Heart left ventricle (tissue), 16 donors: ENCODE measurements at regions not wholly inside any gene's neighbourhood (a gene's known extent, or its start where the extent isn't known, plus 50 kb on each side); places are given as distances from the start of the nearest gene placed in this dataset.

ENCODE experiments used
- ATAC-seq, 4 donors: fragments of 200-7000 bp; cut with Tn5 transposase; one replicate each; pipeline ENCODE4 v1.9.1; 2020 to 2022; ENCODE audit warnings: moderate library complexity in 4 of 4, mild to moderate bottlenecking in 3 of 4, moderate number of reproducible peaks in 1 of 4
- DNase-seq, 5 donors: peaks; one replicate each; pipeline ENCODE4 v3.0.0-alpha.2; 2020
- H3K27ac ChIP-seq, 12 donors: fragments of 200-600 bp; sonication (generic) in 4 of 12; one replicate each; pipeline versions ENCODE4 v1.5.0 to v1.8.0; 2016 to 2022; ENCODE audit warnings: mild to moderate bottlenecking in 2 of 12
- H3K27me3 ChIP-seq, 9 donors: fragments of 200-600 bp; sonication (generic) in 2 of 9; one replicate each; pipeline versions ENCODE4 v1.5.1 to v1.8.0; 2016 to 2022; ENCODE audit warnings: mild to moderate bottlenecking in 3 of 9
- H3K36me3 ChIP-seq, 9 donors: fragments of 200-600 bp; sonication (generic) in 2 of 9; one replicate each; pipeline versions ENCODE4 v1.5.0 to v1.8.0; 2018 to 2022; ENCODE audit warnings: mild to moderate bottlenecking in 2 of 9
- H3K4me1 ChIP-seq, 12 donors: fragments of 200-600 bp; sonication (generic) in 4 of 12; one replicate each; pipeline versions ENCODE4 v1.5.0 to v1.8.0; 2016 to 2022; ENCODE audit warnings: mild to moderate bottlenecking in 3 of 12
- H3K4me3 ChIP-seq, 12 donors: fragments of 200-600 bp; sonication (generic) in 4 of 12; one replicate each; pipeline versions ENCODE4 v1.5.0 to v1.8.0; 2017 to 2022; ENCODE audit warnings: mild to moderate bottlenecking in 9 of 12, moderate library complexity in 4 of 12
- H3K9me3 ChIP-seq, 12 donors: fragments of 200-600 bp; sonication (generic) in 4 of 12; one replicate each; pipeline versions ENCODE4 v1.5.0 to v1.8.0; 2016 to 2022; ENCODE audit warnings: mild to moderate bottlenecking in 1 of 12
- CTCF ChIP-seq, 12 donors: fragments of 200-600 bp; sonication (generic) in 4 of 12; IDR thresholded peaks; one replicate each; pipeline versions ENCODE4 v1.5.0 to v1.8.0; 2018 to 2022; ENCODE audit warnings: antibody characterized with exemption in 12 of 12, mild to moderate bottlenecking in 5 of 12
- POLR2A ChIP-seq, 2 donors: fragments of 450-650 bp; IDR thresholded peaks; one replicate each; pipeline ENCODE4 v1.6.1; 2017; ENCODE audit warnings: antibody characterized with exemption in 2 of 2, mild to moderate bottlenecking in 2 of 2, moderate library complexity in 2 of 2
- whole genome bisulfite sequencing, 4 donors: extraction: QIAGEN DNeasy Blood & Tissue Kit in 2 of 4; methylation state at CpG; one replicate each; pipeline versions ENCODE4 v1.1.5 to v1.1.7; 2013 to 2018; 5-methylcytosine and 5-hydroxymethylcytosine counted together
- intact Hi-C, 10 donors: fragments of 100-400 bp; cut with DNase I; formaldehyde crosslinking; loops; one replicate each; pipeline versions ENCODE4 v1.11.1 to v1.14.2; 2022
- donor health status: ischemic (EF 13 %, LVEDD 7.1; RV severe dilation, severe dysfunction).
- donor health status: healthy with polysubstance abuse.
- donor health status: DM: no; HTN: yes; CAD: no.
- donor health status: DM: no; HTN: no; CAD: no.
- donor health status: ischemic (EF 25% LVEDD 6.9; RV normal size, moderate dysfunction).
- donor health status: ischemic (EF 25% LVEDD 5.7; RV mildly dilated, moderate dysfunction).
- donor health status: healthy.
- donor health status: DM: yes; HTN: yes; CAD: no.
- donor health status: ischemic (EF 35%, LVEDD 5.7; RV mildly dilated, moderate dysfunction).
- donor health status: nonischemic (EF 11% LVEDD 7.7; RV severe dilation, severe dysfunction).
- donor health status: DM: yes; HTN: yes; CAD: no.
- donor health status: PGD.
- donor health status: ischemic (EF 29% LVEDD 5.4; RV normal size, mild dysfunction).
- donor health status: nonischemic (EF 23%, LVEDD 6.1; RV moderate dilation, normal function).

GRCh38 chr2:106311041-106311370 lies 116.9 kb upstream of the UXS1 start:
- WGBS, 4 donors: 89 to 96% (median 94%) methylated on average over 5 of the region's 5 CpGs
- no peak for ATAC-seq
- intact Hi-C loops: no loop called here

DNA sequence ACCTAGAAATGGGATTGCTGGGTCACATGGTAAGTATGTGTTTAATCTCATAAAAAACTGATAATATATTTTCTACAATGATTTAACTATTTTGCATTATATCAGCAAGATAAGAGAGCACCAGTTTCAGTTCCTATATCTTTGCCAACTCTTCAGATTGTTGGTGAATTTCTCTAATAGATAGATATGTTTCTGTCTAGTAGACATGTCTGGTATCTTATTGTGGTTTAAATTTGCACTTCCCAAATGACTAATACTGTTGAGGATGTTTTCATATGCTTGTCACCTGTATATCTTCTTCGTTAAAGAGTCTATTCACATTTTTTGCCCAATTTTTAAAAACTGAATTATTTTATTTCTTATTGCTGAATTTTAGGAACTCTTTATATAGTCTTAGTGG lies 113.8 kb upstream of the UXS1 start:
- H3K27ac ChIP-seq: no peak overlapping the region
- H3K27me3 ChIP-seq: no peaks in the 10 kb centered on the region
- H3K36me3 ChIP-seq: no peaks in the 10 kb centered on the region
- intact Hi-C loops: no loop called here
- TF ChIP-seq POLR2A (IDR thresholded peaks at IDR 0.05) (no peak), CTCF (IDR thresholded peaks at IDR 0.05) (no peak)
- no peak overlapping the region for H3K4me3 ChIP-seq
- 74 to 88% (median 77%) methylated on average over 1 of the region's 1 CpG for WGBS, 4 donors
- H3K4me1 ChIP-seq: no peaks in the 10 kb centered on the region
- H3K9me3 ChIP-seq: no peaks in the 10 kb centered on the region
- no peak for DNase-seq
- ATAC-seq: no peak

More at GRCh38 chr2:106311041-106311370, 116.9 kb upstream of the UXS1 start:
- DNase-seq: no peak
- Histone ChIP-seq H3K36me3 (no peaks in the 10 kb centered on the region), H3K4me1 (no peaks in the 10 kb centered on the region), H3K27me3 (no peaks in the 10 kb centered on the region), H3K27ac (no peak overlapping the region), H3K4me3 (no peak overlapping the region), H3K9me3 (no peaks in the 10 kb centered on the region)
- no peak for TF ChIP-seq POLR2A (IDR thresholded peaks at IDR 0.05)
- TF ChIP-seq CTCF (IDR thresholded peaks at IDR 0.05): no peak

DNA sequence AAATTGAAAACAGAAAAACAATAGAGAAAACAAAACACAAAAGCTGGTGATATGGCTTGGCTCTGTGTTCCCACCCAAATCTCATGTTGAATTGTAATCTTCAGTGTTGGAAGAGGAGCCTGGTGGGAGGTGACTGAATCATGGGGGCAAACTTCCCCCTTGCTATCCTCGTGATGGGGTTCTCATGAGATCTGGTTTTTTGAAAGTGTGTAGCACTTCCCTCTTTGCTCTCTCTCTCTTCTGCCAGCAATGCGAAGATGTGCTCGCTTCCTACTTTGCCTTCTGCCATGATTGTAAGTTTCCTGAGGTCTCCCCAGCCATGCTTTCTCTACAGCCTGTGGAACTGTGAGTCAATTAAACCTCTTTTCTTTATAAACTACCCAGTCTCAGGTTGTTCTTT lies 112.3 kb upstream of the UXS1 start:
- DNase-seq (no peak), ATAC-seq (no peak)
- WGBS, 4 donors: 68 to 81% (median 74%) methylated on average over 3 of the region's 3 CpGs
- Histone ChIP-seq H3K4me1 (no peaks in the 10 kb centered on the region), H3K9me3 (no peaks in the 10 kb centered on the region), H3K27ac (no peak overlapping the region), H3K27me3 (no peaks in the 10 kb centered on the region), H3K36me3 (no peaks in the 10 kb centered on the region), H3K4me3 (no peak overlapping the region)
- intact Hi-C loops: no loop called here
- TF ChIP-seq POLR2A (IDR thresholded peaks at IDR 0.05): no peak
- TF ChIP-seq CTCF (IDR thresholded peaks at IDR 0.05): no peak

- DNase-seq: no peak
- Histone ChIP-seq H3K27ac (no peak overlapping the region), H3K27me3 (no peaks in the 10 kb centered on the region), H3K4me3 (no peak overlapping the region), H3K36me3 (no peaks in the 10 kb centered on the region), H3K9me3 (no peaks in the 10 kb centered on the region), H3K4me1 (no peaks in the 10 kb centered on the region)
- intact Hi-C loops: no loop called here
- no peak for TF ChIP-seq POLR2A (IDR thresholded peaks at IDR 0.05)
- no peak for TF ChIP-seq CTCF (IDR thresholded peaks at IDR 0.05)
- 82 to 84% (median 82%) methylated on average over 5 of the region's 5 CpGs for WGBS, 4 donors
- ATAC-seq: no peak
Measured at GRCh38 chr2:106304612-106305184, 110.6 kb upstream of the UXS1 start.
